NCI-H1105 treated with DMSO at 0.1 percent for 48 hours (cell line): ENCODE measurements at regions not wholly inside any gene's neighbourhood (a gene's known extent, or its start where the extent isn't known, plus 50 kb on each side); places are given as distances from the start of the nearest gene placed in this dataset.
"Not testable (repeated sequence)": the region's sequence is repeated elsewhere in the genome, so short reads cannot be mapped to it uniquely, and the experiment has no call there.

Experiments used
- DNase-seq: peaks from one replicate; lab custom pipeline; 2025; lab: John Stamatoyannopoulos, UW

DNA sequence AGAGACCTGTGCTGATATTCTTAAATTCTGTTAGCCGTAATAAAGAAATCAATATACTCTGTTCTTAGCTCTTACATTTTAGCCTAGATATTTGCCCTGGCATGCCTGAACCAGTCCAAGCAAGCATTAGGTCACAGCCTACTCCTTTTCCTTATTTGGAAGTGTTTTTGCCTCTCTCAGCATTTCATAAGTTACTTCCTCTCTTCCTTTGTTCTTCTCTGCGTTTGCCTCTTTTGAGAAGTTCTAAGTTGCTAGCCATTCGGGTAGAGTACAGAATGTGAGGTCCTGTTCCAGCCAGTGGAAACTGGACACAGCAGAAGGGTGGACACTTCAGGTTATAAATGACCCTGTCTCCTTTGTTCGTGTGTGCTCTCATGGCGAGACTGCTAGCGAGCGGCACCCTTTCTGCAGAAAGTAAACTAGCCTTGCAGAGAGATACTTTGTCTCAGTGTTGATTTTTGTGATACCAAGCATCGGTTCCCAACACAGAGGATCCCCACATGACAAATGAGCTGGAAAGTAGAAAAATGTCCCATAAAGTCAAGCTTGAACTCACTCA is 75.0 kb upstream of the FAM153A start:
- not testable (repeated sequence) for DNase-seq

GRCh38 chr5:177856474-177856873 is 73.8 kb upstream of the FAM153A start:
- DNase-seq, result not testable (repeated sequence)

DNA sequence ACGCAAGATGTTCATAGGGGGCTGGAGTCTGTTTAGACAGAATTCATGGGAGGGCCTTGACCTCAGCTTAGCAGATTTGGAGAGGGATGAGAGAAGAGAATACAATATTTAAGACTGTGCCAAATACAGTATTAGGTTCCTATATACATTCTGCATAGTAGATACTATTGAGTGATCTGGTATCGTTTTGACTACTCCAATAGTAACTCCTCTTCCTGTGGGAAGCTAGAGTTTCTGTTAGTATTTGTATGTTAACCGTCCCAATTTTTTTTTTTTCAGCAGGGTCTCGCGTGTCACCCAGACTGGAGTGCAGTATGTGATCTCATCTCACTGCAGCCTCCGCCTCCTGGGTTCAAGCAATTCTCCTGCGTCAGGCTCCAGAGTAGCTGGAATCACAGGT is 65.2 kb upstream of the FAM153A start:
- not testable (repeated sequence) for DNase-seq

- not testable (repeated sequence) for DNase-seq
These were observed 63.9 kb upstream of the FAM153A start for GRCh38 chr5:177846598-177846997.

- not testable (repeated sequence) for DNase-seq
These were observed 63.2 kb upstream of the FAM153A start for GRCh38 chr5:177845906-177846305.

DNA sequence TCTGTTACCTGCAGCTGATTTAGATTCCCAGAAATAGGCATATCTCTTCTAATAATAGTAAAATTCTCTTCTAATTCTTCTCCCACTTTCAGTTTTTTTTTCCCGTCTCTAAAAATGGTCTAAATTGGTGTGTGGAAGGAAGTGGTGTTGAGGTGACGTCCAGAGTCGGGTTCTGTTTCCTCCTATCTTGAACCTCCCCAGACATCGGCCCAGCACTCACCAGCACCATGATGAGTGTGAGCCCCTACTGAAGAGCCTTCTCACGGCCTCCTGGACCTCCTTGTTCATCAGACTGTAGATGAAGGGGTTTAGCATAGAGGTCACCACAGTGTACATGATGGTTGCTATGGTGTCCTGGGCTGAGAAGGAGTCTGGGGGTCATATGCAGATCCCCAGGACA is 53.5 kb upstream of the FAM153A start:
- DNase-seq, result not testable (repeated sequence)
